Adrenal gland (tissue), 5 donors: ENCODE measurements at regions not wholly inside any gene's neighbourhood (a gene's known extent, or its start where the extent isn't known, plus 50 kb on each side); places are given as distances from the start of the nearest gene placed in this dataset.

Source experiments
- POLR2A ChIP-seq, 2 donors: fragments of 450-650 bp; IDR thresholded peaks; one replicate each; pipeline ENCODE4 v1.6.1; 2017; ENCODE audit warnings: antibody characterized with exemption in 2 of 2, mild to moderate bottlenecking in 2 of 2, moderate library complexity in 1 of 2
- TF ChIP-seq, protein P1 (sequence below), 6 experiments: fragments of 450-650 bp in 4 of 6; fragments of 200-600 bp in 2 of 6; sonication (generic) in 1 of 6; IDR thresholded peaks; 1 replicate in 5 of 6; 2 replicates in 1 of 6; pipeline versions ENCODE4 v1.5.1 to v1.8.0; 2016 to 2021; ENCODE audit warnings: antibody characterized with exemption in 6 of 6, mild to moderate bottlenecking in 2 of 6, moderate library complexity in 1 of 6
- donor health status: DM: no; HTN: no; CAD: no.

DNA sequence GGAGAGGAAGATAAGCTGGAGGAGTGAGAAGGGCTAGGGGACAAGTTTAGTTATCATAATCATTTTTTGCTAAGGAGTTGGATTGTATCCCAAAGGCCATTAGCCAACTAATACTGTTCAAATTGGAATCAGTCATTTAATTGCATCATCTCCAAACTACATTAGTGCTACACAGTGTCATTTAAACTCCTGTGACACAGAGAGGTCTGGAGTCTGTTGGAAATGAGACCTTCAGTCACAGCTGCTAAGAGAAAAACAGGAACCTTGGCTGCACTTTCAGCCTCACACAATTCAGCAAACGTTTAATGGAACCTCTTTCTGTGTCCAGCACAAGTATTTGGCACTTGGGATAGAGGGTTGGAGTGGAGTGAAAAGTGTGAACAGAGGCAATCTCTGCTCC, 175.5 kb upstream of the MGAT5 start:
- TF ChIP-seq, protein P1, sequence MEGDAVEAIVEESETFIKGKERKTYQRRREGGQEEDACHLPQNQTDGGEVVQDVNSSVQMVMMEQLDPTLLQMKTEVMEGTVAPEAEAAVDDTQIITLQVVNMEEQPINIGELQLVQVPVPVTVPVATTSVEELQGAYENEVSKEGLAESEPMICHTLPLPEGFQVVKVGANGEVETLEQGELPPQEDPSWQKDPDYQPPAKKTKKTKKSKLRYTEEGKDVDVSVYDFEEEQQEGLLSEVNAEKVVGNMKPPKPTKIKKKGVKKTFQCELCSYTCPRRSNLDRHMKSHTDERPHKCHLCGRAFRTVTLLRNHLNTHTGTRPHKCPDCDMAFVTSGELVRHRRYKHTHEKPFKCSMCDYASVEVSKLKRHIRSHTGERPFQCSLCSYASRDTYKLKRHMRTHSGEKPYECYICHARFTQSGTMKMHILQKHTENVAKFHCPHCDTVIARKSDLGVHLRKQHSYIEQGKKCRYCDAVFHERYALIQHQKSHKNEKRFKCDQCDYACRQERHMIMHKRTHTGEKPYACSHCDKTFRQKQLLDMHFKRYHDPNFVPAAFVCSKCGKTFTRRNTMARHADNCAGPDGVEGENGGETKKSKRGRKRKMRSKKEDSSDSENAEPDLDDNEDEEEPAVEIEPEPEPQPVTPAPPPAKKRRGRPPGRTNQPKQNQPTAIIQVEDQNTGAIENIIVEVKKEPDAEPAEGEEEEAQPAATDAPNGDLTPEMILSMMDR (IDR thresholded peaks at IDR 0.05), result no peak
- no peak for TF ChIP-seq POLR2A (IDR thresholded peaks at IDR 0.05)
